ENCODE measurements at regions not wholly inside any gene's neighbourhood (a gene's known extent, or its start where the extent isn't known, plus 50 kb on each side); places are given as distances from the start of the nearest gene placed in this dataset.

DNA sequence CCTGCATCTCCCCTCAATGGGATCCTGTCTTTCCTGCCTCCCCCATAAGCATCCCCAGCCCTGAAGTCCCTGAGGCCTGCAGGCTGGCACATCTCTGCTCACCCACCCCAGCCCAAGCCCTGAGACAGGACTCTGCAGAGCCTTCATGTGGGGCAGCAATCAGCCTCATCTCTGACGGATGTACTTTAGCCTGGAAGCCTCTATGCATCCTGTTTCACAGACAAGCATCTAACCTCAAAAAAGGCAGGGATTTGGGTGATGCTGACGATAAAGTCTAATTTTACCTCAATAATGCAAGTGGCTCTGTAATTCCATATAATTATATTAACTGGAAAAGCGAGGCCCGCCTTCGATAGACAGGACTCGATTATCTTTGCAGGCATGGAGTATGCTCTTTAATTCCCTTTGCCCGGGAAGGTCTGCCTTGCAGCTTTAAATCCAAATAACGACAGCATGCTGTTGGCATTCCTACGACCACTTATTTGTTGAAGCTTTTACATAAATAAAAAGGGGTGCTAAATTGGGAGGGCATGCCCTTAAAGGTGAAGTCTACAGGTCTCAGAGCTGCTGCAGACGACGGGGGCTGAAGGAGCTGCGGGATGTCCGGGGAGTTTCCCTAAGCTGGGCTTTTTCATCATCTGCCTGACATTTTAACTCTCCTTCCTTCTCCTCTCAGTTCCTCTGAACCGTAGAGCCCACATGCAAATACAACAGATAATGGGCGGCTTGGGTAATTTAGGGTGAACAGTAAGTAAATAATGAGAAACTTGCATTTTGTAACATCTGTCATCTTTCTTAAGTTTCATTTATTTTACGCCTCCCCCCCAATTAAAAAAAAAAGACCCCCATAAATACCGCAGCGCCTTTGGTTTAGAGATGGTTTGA, 211.5 kb downstream of the URI1 start:
- TF ChIP-seq CTCF (IDR thresholded peaks at IDR 0.05) (no peak), POLR2A (IDR thresholded peaks at IDR 0.05) (no peak)
